HG03432 (cell line): ENCODE measurements at regions not wholly inside any gene's neighbourhood (a gene's known extent, or its start where the extent isn't known, plus 50 kb on each side); places are given as distances from the start of the nearest gene placed in this dataset.
A peak's percentile ranks its signal among the peaks of the same experiment; 100 is the strongest.

Experiments used
- ATAC-seq: cut with Tn5 transposase; IDR thresholded peaks from one replicate; pipeline ENCODE4 v1.9.1; 2021; ENCODE audit warnings: mild to moderate bottlenecking, moderate library complexity; ENCODE audit not compliant: unreplicated experiment

GRCh38 chrX:38856670-38857265 is 55.5 kb downstream of the MID1IP1 start:
- ATAC-seq, result no peak

- no peak for ATAC-seq
Observed at GRCh38 chrX:38857736-38858523, 56.7 kb downstream of the MID1IP1 start.

- ATAC-seq, result no peak
Observed at GRCh38 chrX:38859602-38860001, 58.3 kb downstream of the MID1IP1 start.

DNA sequence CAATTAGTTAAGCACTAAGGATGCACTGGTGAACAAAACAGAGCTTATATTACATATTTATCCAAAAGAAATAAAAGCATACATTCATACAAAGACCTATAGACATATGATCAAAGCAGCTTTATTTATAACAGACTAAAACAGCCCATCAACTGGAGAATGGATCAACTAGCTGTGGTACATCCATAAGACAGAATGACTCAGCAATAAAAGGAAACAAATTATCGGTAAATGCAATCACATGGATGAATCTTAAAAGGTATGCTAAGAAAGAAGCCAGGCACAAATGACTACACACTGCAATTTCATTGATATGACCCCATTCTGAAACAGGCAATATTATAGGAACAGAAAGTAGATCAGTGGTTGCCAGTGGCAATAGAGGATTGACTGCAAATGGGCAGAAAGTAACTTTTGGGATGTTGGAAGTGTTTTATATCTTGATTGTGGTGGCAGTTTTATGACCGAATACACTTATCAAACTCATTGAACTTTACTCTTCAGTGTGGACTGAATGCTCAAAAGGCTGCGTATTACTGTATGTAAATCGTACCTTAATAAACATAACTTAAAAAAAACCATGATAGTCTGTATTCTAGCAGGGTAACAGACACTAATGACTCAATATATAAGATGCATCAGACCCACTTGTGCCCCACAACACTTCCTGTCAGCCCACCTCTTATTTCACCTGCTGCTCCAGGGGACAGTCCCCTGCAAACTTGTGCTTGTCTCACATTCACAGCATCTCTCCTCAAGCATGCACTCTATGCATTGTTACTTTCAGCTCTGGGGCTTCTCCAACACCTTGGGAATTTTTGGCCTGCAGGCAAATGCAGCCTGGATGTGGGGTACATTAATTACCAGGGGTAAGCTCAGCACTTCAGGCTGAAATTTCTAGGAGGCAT is 59.1 kb downstream of the MID1IP1 start:
- no peak for ATAC-seq

- no peak for ATAC-seq
Observed at GRCh38 chrX:38861489-38861888, 60.2 kb downstream of the MID1IP1 start.

GRCh38 chrX:38862100-38862499 is 60.8 kb downstream of the MID1IP1 start:
- no peak for ATAC-seq

DNA sequence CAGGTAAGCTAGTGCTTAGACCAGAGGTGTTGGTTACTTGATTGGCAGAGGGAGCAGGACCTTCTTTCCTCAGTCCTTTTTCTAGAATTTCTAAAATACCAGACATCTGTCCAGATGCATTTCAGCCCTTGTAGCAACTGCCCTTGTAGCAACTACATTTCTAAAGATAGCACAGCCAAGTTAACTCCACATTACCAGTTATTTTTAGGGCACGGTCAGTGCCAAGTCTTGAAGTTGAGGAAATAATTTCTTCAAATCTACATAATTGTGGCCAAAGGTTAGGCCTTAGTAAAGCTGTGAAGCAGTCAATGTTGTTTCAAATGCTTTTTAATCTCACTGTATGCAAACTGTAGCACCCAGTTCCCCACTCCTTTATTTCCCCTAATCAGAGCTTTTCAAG is 62.9 kb downstream of the MID1IP1 start:
- ATAC-seq, result no peak

DNA sequence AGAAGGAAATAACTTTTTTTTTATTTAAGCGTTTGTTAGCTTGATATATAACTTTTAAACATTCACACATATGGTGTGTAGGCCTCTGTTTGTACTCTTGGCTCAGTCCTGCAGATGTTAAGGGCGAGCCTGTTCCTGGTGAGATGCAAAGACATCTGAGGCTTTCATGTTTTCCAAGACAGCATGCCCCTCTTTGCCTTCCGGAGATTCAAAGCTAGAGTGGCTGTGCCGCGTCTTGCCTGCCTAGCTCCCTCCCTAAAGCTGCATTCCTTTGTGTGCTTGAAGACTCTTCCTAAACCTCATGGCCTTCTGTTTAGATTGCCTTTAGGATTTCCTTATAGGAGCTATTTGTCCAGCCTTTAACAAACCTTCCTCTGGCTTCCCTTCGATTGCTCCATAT is 67.1 kb downstream of the MID1IP1 start:
- ATAC-seq, result no peak

DNA sequence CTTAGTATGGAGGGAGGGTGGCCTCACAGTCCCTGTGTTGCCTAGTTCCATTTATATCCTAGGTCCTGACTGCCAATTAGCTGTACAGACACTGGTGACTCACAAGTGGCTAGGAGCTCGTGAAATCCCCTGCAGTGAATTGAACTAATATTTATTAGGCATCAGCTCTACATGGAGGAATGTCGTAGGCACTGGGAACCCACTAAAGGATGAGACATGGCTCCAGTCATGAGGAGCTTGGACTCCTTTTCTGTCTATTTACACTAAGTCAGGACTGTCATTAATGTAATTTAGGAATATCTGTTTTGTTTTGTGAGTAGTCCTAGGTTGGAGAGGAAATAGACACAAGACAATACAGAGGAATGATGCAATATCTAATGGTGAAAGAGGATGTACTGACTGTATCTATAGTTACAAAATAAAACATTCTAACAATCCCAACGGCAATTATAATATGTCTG is 67.7 kb downstream of the MID1IP1 start:
- ATAC-seq, result no peak

DNA sequence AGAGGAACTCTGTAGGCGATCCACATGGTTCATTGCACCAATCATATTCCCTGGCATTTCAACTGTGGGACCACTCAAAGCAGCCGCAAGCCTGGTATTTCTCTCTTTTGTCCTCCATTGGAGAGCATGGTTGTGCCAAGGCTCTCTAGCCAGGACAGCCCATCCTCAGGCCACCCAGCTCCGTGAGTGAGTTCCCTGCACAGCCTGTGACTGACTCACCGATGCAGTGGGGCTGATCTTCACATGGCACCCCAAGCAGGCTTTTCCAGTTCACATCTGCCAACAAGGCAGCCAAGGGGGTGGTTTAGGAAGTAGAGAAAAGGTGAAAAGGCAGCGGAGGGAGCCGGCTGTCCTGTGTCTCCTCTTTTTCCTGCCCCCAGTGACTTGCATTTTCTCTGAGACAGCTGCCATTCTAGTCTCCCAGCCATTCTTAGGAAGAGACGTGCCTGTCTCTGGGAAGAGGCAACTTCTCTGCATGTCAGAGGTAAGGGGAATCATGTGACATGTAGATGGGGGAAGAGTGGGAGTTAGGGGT is 69.2 kb downstream of the MID1IP1 start:
- ATAC-seq, result no peak

DNA sequence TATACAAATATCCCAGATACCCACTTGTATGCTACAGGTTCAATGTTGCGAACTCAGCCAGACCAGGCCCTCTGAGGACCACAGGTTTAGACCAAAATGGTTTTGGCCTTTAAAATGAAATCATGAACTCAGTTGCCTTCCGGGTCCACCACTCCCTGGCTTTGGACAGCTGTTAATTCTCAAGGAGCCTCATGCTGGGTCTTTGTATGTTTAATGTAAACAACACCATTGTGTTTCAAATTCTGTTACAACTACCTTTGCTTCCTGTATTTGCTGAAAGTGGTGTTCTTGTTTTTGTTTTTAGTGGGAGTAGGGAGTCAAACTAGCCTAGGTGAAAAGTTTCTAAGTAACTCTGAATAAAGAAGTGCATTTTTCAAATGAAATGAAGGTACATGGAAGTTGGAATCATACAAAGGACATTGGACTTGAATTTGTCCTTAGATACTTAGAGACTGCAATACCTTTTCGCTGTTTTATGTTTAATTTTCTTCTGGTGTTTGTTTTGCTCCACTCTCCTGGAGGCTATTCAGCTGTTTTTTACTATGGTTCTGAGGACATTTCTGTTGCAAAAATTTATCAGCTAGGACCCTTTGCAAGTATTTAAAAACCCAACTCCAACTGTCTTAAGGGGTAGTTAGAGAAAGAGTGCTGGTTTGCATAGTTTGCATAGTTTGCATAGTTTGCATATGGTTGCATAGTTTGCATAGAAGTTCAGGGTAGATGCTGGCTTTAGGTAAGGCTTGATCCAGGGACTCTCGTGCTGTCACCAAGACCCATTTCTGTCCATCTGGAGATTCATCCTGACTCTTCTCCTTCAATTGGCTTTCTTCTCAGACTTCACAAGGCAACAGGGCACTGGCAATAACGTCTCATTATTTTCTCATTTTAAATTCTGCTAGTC is 70.1 kb downstream of the MID1IP1 start:
- no peak for ATAC-seq

DNA sequence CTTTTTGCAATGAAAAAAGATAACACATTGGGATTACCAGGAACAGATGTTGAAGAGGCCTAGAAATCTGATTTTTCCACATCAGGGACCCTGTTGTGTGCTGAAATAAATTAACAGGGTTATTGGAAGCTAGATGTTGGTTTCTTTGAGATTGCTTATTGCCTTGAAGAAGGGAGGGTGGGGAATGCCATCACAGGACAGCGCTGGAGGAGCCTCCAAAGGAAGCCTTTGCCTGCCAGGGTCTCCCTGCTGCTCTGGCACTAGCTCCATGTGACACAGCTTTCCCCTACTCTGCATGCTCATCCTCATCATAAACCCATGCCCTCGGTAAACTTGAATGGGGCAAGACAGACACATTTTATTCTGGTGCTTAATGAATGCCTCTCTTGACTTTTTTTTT is 76.1 kb downstream of the MID1IP1 start:
- no peak for ATAC-seq

DNA sequence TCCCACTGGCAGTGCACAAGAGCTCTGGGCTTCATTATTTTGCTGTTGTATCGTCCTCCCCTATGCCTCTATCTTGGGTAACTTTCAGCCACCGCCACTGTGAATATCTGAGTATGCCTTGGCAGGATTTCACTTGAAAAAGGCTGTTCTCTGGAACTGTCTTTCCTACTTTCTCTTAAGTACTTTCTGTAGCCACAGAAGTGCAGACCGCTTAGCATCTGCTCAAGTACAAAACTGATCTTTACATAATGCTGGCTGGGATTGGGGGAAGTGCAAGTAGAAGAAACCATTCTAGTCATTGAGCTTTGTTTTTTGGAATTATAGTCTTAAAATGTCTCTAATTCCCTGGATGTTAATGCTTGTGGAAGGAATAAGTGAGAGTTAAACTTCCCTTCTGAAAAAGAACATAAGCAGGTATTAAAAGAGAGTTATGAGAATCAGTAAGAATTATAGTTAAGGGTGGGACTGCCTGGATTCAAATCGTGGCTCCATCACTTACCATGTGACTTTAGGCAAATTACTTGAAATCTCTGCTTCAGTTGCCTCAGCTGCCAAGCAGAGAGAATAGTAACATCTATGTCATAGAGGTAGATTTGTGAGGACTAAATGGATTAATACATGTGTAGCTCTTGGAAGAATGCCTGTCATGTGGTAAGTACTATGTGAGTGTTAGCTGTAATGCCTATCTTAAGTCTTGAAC is 77.5 kb downstream of the MID1IP1 start:
- ATAC-seq, result no peak

GRCh38 chrX:38879631-38880220 is 78.5 kb downstream of the MID1IP1 start:
- ATAC-seq, result peak; percentile 65

- no peak for ATAC-seq
Observed at GRCh38 chrX:38880296-38880854, 79.1 kb downstream of the MID1IP1 start.

DNA sequence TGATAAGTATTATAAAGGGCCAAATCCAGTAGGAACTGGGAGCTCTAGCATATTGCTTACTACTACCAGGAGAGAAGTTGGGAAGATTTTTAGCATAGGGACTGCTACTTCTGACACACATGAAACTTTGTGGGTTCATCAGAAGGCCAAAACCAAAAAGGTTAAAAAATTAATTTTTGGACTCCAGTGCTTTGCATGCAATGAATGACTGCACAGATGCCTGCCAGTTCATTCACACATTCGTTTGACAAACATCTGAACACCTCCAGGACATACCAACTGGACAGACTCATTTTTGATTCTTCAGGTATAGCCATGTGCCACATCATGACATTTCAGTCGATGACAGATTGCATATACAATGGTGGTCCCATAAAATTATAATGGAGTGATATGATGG is 79.8 kb downstream of the MID1IP1 start:
- ATAC-seq, result no peak

GRCh38 chrX:38881727-38882126 is 80.5 kb downstream of the MID1IP1 start:
- ATAC-seq, result no peak

- ATAC-seq, result no peak
Observed at GRCh38 chrX:38882894-38883626, 81.8 kb downstream of the MID1IP1 start.
